Activated CD8-positive, alpha-beta memory T cell treated with anti-CD3 and anti-CD28 coated beads, Interleukin-2, amount 50 U/mL, for 1 hour (primary cell): ENCODE measurements at regions not wholly inside any gene's neighbourhood (a gene's known extent, or its start where the extent isn't known, plus 50 kb on each side); places are given as distances from the start of the nearest gene placed in this dataset.
"Not testable (repeated sequence)": the region's sequence is repeated elsewhere in the genome, so short reads cannot be mapped to it uniquely, and the experiment has no call there.

Source experiments
- DNase-seq: peaks from one replicate; pipeline ENCODE4 v3.0.0-alpha.2; 2020; ENCODE audit errors: extremely low read depth

DNA sequence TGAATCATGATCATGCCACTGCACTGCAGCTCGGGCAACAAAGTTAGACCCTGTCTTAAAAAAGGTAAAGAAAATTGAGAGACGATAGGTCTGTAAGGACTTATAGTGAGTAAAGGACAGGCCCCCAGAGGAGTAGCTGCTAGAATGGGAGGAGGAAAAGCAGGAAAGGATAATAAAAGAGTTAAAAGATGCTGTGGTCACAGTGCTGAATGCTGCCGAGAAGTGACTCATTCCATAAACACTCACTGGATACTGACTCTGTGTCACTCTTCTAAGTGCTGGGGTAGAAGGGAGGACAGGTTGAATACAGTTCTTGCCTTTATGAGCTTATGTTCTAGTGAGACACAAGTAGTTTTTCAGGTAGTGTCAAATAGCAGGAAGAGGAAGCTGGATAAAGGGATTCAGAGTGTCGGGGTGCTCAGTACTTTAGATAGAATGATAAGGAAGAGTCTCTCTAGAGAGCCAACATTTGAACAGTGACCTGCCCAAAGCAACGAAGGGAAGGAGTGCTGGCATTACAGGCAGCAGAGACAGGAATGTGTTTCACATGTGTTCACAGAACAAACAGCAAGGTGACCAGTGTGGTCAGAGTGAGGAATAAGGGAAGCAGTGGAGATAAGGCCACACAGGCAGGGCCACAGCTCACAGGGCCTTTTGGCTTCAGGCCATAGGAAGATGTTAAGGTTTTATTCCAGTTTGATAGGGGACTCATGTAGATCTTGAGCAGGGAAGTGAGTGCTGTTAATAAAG is 1240.5 kb downstream of the UQCRFS1 start:
- no peak for DNase-seq

DNA sequence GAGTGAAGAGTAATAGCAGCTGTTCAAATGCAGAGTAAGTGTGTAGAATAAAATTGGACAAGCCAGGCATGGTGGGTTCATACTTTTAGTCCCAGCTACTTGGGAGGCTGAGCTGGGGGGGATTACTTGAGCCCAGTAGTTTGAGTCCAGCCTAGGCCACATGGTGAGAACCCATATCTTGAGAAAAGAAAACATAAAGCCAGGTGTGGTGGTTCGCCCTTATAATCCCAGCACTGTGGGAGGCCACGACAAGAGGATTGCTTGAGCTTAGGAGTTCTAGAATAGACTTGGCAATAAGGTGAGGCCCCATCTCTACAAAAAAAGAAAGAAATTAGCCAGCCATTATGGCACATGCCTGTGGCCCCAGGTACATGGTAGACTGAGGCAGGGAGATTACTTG is 1241.1 kb downstream of the UQCRFS1 start:
- DNase-seq = no peak

DNA sequence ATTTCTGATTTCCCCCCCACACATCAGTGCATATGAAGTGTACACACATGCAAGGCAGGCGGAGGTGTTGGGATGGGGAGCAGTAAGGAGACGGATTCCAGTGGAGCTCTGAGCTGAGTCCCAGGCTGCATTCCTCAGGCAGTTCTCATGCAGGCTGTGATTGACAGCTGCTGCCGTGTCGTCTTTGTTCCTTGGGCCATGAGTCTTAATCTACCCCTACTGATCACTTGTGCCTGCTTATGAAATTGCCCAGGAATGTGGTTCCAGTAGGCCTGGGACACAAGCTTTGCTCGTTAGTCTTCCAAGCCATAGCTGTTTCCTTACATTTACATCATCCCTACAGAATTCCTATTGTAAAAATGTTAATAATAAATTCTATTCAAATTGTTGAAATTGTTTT is 1241.9 kb downstream of the UQCRFS1 start:
- no peak for DNase-seq

DNA sequence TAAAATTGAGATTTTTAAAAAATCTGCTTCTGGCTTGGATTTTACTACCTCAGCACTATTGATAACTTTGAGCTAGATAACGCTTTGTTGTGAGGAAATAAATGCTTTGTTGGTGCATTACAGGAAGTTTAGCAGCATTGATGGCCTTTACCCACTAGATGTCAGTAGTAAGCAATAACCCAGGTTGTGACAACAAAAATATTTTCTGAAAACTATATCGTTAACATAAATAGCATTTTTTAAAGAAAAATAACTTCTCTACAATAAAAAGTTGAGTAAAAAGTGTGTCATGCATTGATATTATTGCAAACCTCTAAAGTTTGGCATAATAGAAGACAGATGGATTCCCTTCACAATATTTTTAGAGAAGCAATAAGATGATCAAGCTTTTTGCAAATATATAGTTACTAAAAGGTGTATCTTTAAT is 1246.5 kb downstream of the UQCRFS1 start:
- DNase-seq = no peak

DNA sequence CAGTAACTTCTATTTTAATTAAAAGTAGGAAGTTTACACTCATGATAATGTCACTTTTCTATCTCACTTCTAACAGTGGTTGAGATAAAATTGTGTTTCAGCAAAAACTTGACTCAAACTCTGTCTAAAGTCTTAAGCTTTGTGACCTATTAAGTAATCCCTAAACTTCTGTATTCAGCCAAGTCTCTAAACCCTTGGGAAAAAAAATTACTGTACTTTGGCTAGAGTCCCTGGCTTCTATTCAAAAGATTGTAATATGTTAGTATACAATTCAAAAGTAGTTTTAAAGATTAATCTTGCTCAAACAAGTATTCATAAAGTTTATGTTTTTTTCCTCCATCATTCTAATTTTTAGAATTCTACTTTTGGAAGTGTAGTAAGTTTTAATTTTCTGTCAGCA is 1248.8 kb downstream of the UQCRFS1 start:
- DNase-seq = no peak

DNA sequence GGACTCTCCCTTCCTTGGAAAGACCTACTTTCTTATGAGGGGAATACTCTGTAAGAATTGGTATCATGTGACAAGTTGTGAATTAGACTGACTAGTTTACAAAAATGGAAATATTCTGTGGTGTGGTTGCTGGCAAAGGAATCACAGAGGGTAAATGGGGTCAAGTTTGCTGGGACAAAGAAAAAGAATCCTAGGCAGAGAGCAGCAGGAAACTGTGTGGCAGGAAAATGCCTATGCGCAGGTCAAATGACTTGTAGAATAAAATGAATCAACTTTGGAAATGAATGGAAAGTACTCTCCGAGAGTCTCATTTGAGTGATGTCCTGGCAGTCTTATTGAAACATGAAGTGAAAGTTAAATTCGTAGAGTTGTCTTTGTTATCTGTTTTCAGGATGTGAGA is 1250.7 kb downstream of the UQCRFS1 start:
- DNase-seq = no peak

DNA sequence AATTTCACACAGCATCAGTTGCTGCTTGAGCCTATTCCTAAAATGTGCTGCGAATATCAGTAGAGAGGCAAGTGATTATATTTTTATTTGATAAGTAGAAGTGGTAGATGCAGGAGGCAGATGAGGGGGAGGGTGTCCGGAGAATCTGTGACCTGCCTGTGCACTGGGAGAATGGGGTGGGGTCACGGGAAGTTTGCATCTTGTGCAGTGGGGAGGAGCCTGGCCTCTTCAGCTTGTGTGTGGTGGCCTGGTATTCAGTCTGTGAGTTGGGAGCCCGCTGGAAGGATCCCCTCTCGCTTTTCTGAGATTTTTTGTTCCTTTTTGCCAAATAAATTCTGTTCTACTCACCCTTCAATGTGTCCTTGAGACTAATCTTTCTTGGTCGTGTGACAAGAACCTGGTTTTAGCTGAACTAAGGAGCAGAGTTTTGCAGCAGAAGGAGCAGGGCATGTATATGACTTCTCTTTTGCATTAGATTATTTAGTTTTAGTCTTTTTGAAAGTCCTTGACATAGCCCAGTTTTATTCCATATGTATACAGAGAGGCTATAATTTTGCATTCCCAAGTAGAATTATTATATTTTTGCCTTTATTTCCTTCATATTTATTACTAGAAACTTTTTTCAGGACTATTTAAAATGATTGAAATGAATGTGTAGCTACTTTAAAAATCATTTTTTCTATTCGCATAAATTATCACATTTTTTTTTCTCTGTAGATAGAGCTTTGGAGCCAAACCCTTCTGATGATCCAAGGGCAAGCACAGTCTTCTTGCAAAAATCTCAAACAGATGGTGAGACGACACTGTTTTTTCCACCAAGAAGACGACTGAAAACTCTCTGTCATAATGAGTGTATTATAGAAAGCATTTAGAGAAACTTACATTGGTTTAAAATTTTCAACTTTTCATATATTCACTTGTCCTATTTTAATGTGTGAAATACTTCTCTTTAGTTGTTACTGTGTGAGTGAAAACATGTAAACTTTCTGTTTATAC is 1257.2 kb downstream of the UQCRFS1 start:
- DNase-seq = no peak

DNA sequence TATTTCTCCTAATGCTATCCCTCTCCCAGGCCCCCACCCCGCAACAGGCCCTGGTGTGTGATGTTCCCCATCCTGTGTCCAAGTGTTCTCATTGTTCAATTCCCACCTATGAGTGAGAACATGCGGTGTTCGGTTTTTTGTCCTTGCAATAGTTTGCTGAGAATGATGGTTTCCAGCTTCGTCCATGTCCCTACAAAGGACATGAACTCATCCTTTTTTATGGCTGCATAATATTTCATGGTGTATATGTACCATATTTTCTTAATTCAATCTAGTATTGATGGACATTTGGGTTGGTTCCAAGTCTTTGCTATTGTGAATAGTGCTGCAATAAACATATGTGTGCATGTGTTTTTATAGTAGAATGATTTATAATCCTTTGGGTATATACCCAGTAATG is 1270.3 kb downstream of the UQCRFS1 start:
- DNase-seq = not testable (repeated sequence)

DNA sequence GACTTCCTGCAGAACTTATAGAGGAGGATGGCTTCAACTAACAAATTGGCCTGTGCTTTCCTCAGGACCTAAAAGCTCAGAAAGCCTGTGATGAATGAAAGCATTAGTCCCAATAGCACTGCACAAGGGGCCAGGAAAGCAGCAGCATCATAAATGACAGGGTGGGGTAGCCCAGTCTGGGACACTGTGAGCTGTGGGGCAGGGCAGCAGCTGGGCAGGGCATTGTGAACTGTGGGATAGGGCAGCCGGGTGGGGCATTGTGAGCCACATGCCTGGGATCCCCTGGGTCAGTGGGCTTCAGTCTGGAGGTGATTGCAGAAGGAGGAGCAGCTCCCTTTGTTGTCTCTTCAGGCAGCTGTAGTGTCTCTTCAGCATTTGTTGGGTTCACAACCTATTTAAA is 1276.8 kb downstream of the UQCRFS1 start:
- no peak for DNase-seq

DNA sequence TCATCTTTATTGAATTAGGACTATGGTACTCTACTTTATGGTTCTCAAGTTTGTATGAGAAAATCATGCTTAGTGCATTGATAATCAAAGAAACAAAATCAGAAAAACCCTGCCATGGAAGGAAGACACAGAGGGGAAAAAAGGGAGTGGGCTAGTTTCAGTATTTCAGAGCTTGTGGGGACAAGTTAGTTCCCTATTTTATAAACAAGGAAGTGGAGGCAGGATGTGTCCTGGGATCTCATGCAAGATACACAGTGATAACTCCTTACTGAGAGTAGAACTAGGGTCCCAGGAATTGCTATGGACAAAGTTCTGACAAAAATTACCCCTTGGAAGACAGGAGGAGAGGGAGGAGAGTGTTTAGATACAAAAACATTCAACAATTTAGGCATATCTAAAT is 1277.3 kb downstream of the UQCRFS1 start:
- no peak for DNase-seq

DNA sequence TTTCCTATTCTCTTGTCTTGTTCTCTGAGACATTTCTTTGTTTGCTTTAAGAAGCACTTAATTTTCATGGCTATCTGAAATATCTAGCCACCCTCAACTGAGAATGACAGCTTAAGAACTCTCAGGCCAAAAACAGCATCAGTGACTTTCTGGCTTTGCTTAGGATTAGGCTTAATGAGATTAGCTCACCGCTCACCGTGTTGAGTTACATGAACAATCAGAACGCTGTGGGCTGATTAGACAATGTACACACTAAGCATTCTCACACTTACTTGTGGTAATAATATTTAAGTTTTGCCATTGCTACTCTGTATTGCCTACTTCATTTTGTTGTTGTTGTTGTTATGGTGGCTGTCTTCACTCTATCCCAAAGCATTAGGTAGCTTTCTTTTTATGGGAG is 1283.6 kb downstream of the UQCRFS1 start:
- no peak for DNase-seq

DNA sequence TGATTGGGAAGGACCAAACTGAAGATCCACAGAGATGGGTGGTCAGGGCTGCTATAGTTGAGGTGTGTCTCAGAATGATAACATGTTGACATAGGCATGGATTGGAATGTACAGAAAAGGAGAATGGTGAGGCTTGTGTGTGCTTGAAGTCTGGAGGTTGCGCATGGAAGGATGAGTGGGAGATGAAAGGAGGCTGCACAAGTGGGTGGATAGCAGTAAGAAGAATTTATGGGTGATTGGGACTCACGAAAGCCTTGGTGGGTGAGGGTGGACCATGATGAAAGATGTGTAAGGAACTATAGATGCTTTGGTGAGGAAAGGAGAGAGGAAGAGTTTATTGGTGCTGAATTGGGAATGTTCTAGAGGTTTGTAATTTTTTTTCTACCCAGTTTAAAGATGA is 1287.7 kb downstream of the UQCRFS1 start:
- DNase-seq = no peak

DNA sequence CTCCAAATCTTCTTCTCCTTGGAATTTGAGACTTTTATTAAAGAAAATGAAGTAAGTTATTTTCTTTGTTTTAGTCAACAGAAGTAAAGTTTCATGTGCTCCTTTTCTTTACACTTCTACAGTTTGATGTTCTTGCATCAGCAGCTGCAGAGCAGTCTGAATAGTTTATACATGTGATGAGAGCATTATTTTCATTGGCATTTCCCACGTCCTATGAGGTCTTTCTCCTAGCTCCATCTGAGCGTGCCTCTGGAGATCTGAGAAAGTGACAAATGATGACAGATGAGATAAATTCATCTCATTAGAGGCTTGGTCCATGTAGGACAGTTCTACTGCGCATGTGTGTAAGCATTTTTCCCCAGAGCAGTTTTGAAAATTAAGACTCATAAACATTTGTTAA is 1290.0 kb downstream of the UQCRFS1 start:
- no peak for DNase-seq

DNA sequence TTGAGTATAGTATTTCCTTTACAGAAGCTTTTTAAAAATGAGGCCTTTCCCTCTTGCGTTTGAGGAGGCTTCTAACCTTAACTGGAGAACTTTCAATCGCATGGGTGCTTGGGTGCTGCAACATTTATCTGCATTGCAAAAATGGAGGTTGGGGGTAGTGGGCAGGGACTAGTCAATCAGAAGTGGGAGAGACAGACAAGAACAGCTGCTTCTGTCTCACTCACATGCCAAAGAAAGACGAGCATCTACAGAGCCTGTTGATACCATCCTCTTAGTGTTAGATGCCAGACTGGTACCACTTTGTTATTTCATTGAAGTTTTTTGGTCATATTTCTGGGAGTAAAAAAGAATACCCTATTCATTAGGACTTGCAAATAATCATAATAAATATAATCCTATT is 1292.2 kb downstream of the UQCRFS1 start:
- DNase-seq = no peak

DNA sequence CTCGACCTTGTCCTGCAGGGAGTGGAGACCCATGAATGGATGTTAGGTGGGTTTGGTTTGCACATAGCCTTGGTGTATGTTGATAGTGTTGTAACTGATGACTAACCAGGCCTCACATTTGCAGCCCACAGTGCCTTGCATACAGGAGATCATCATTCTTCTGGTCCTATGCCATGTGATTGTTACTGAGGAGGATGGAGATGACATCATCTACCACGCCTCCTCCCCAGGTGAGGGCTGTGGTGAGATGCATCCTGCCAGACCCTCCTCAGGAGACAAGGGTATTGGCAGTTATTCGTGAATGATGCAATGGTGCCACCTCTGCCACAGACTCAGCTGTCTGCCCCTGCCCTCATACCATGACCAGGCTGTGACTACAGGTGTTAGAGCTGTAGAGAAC is 1294.1 kb downstream of the UQCRFS1 start:
- DNase-seq = no peak

DNA sequence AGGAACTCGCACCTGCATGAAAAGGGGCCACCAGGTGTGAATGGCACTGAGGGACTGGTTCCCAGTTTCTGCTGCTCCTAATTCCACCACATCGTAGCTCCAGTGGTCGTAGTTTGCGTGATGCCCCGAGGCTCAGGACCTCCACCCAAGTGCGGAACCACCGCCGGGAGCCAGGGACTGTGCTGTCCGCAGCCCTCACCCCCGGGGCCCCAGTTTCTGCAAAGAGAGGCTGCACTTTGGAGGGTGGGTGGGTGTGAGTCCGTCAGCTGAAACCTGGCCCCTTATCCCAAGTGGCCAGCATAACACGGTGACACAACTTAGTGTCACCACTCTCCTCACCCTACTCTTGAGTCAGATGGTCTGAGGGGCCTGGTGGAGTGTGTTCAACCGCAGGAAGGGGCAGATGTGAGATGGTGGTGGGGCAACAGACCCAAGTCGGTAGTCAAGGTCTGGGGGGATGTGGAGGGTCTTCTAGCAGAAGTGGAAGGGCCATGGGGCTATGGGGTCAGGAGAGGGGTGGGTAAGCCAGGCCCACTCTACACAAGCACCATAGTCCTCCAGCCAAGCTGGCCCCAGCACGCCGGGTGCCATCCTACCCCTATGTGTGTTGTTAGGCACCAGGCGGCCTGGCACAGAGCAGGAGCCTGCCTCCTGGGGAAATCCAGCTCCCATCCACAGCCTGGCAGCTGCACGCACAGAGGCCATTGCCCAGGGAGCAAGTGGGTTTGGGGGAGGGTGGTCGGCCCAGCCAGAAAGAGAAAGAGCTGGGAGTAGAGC is 1301.6 kb downstream of the UQCRFS1 start:
- DNase-seq = no peak

DNA sequence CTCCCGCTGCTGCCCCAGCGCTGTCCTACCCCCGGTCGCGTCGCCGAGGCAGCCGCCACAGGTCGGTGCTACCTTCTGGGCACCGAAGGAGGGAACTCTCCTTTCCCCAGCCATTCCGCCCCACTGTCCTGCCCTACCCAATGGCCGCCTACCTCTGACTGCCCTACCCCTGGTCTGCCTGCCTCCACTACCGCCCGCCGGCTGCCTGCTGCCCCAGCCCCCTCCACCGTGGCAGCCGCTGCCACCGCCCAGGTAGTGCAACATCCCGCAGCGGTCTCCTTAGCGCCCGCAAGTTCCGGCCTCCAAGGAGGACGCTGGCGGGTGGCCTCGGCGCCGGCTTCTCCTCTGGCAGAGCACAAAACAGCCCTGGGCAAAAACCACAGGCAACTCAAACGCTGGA is 1303.1 kb downstream of the UQCRFS1 start:
- DNase-seq = no peak

DNA sequence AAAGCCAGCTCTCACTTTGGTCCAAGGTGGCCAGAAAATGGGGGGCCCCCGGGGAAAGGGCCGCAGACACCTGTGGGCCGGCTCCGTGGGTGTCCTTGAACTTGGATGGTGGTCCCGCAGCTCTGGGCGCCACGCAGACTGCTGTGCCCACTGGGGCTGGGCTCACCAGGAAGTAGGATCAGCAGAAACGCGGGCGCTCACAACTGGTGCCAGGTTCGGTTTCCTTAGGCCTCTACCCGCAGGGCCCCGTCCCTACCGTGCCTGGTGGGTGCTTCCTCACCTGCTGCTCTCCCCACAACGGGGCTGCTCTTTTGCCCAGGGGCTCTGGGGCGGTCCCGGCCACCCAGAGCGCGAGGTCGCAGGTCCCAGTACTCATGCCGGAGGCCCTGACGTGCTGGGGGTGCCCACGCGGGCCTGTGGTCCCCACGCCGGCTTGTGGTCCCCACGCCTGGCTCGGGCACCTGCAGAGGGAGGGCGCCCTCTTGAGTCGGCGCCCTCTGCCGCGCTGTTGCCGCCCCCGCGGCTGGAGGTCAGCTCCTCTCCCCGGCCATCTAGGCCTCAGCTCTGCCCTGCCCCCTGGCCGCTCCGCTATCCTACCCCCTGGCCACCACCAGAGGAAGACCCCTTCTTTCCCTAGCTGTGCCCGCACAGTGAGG is 1303.6 kb downstream of the UQCRFS1 start:
- no peak for DNase-seq

DNA sequence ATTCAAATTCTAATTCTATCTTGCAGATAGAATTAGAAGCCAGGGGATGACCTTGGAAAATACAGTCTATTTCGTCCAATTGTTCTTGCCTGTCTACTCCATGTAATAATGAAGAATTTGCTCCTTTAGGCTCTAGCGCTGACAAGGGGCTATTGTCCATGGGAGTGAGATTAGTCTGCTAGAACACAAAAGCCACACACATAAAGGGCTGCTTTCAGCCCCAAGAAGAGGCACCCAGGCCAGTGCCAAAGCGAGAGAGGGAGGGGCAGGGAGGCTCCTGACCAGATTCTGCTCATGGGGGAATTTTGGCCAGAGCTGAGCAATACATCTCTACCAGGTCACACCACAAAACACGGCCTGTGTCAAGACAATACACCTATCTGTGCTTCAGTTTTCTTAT is 1306.9 kb downstream of the UQCRFS1 start:
- DNase-seq = no peak

DNA sequence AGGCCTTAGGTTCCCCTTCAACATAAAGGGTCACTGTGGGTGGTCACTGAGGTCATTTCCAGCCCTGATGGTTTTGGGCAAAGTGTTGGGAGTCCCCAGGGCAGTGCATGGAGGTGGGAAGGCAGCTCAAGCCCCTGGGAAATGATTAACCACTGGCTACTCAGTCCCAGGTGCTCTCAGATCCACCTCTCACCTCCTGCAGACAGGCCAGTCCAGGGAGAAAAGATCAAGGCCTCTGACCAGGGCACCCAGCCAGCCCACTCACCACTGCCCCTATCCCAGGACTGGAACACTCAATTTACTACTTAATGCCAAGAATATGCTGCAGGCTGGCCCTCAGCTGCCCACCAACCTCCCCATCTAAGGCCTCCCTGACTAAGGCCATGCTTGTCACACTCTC is 1307.9 kb downstream of the UQCRFS1 start:
- DNase-seq = no peak

DNA sequence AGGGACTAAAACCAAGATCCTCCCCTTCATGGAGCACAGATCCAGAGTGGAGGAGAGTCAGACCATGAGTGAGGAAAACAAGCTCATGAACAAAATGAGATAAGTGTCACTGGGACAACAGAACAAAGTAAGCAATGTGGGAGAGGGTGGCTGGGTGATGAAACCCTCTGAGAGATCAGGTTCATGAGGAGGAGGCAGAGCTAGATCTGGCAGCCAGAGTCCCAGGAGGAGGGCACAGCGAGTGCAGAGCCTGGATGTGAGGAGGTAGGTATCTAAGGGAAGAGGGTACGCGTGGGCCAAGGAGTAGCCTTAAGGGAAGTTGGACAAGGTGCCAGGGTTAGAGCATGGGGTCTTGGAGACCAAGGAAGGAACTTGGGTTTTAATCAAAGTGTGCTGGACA is 1311.9 kb downstream of the UQCRFS1 start:
- no peak for DNase-seq

DNA sequence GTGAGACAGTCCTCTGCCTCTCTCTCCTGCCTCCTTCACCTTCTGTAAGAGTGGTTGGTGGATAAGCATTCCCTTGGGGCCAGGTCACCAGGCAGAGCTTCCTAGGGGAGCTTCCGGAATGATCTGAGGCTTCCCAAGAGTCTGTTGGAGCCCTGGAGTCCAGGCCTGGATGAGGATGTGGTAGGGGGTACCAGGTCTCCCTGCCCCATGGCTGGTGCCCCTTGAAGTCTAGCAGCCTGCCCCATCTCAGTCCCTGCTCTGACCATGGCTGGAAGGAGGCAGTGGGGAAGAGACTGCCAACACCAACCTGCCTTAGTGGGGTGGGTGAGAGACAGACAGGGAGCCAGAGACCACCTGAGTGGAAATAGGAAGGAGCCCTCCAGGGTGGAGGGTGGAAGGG is 1316.9 kb downstream of the UQCRFS1 start:
- DNase-seq = no peak
